ENCODE measurements at regions not wholly inside any gene's neighbourhood (a gene's known extent, or its start where the extent isn't known, plus 50 kb on each side); places are given as distances from the start of the nearest gene placed in this dataset.

- no peaks in the 10 kb centered on the region for H3K79me2 ChIP-seq (ENCODE audit: control insufficient read depth, insufficient read depth, low read length)
- no peaks in the 10 kb centered on the region for H3K4me1 ChIP-seq (ENCODE audit: control insufficient read depth, extremely low read depth, insufficient read depth, low read length)
- no peaks in the 10 kb centered on the region for H3K9me3 ChIP-seq (ENCODE audit: control insufficient read depth, insufficient read depth, low read depth, low read length)
- no peak overlapping the region for H3K4me2 ChIP-seq (ENCODE audit: extremely low read depth, insufficient read depth, low read length)
- H2AFZ ChIP-seq (ENCODE audit: low read length): no peak overlapping the region
- no peaks in the 10 kb centered on the region for H3K36me3 ChIP-seq (ENCODE audit: control insufficient read depth, insufficient read depth, low read length)
- no peak overlapping the region for H3K27ac ChIP-seq (ENCODE audit: insufficient read depth, low read length)
- H3K4me3 ChIP-seq (replicated peaks in 1 of 4; ENCODE audit: control extremely low read depth in 1 of 4, insufficient read depth in 1 of 4, low read depth in 3 of 4, low read length in 4 of 4): no peak overlapping the region
- TF ChIP-seq, protein P1, sequence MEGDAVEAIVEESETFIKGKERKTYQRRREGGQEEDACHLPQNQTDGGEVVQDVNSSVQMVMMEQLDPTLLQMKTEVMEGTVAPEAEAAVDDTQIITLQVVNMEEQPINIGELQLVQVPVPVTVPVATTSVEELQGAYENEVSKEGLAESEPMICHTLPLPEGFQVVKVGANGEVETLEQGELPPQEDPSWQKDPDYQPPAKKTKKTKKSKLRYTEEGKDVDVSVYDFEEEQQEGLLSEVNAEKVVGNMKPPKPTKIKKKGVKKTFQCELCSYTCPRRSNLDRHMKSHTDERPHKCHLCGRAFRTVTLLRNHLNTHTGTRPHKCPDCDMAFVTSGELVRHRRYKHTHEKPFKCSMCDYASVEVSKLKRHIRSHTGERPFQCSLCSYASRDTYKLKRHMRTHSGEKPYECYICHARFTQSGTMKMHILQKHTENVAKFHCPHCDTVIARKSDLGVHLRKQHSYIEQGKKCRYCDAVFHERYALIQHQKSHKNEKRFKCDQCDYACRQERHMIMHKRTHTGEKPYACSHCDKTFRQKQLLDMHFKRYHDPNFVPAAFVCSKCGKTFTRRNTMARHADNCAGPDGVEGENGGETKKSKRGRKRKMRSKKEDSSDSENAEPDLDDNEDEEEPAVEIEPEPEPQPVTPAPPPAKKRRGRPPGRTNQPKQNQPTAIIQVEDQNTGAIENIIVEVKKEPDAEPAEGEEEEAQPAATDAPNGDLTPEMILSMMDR (conservative IDR thresholded peaks at IDR 0.05 in 1 of 2, IDR thresholded peaks at IDR 0.05 in 1 of 2; ENCODE audit: low read depth in 1 of 2, low read length in 2 of 2): no peak
- TF ChIP-seq EZH2 (IDR thresholded peaks at IDR 0.05; ENCODE audit: low read length, missing control alignments): no peak
- no peak for DNase-seq (ENCODE audit: low read depth in 2 of 2)
- H3K27me3 ChIP-seq (ENCODE audit: control insufficient read depth, insufficient read depth, low read length): no peaks in the 10 kb centered on the region
- no peaks in the 10 kb centered on the region for H4K20me1 ChIP-seq (ENCODE audit: control insufficient read depth, extremely low read depth, insufficient read depth, low read length)
- H3K9ac ChIP-seq (ENCODE audit: insufficient read depth, low read length): no peak overlapping the region
Measured at GRCh38 chr9:13769006-13769405, 489.5 kb upstream of the MPDZ start.

DNA sequence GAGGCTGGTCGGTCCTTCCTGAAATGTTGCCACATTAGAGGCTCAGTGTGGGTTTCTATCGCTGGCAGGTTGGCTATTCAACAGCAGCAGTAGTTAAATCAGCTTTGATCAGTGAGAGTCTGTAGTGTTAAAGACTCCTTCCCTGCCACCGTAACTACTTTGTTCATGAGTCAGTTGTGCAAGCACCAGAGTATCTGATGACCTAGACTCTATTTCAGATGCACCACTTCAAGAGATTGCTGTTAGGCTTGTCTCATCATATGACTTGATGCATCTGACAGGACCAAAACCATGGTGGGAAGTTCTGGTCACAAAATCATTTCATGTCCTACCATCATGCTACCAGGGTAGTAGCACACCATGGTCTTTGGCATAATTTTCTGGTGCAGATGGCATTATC lies 482.7 kb upstream of the MPDZ start:
- Histone ChIP-seq H3K36me3 (ENCODE audit: control insufficient read depth, insufficient read depth, low read length) (no peaks in the 10 kb centered on the region), H3K4me1 (ENCODE audit: control insufficient read depth, extremely low read depth, insufficient read depth, low read length) (no peaks in the 10 kb centered on the region), H2AFZ (ENCODE audit: low read length) (no peak overlapping the region), H3K27me3 (ENCODE audit: control insufficient read depth, insufficient read depth, low read length) (no peaks in the 10 kb centered on the region), H3K4me2 (ENCODE audit: extremely low read depth, insufficient read depth, low read length) (no peak overlapping the region), H3K4me3 (replicated peaks in 1 of 4; ENCODE audit: control extremely low read depth in 1 of 4, insufficient read depth in 1 of 4, low read depth in 3 of 4, low read length in 4 of 4) (no peak overlapping the region), H3K27ac (ENCODE audit: insufficient read depth, low read length) (no peak overlapping the region), H3K9me3 (ENCODE audit: control insufficient read depth, insufficient read depth, low read depth, low read length) (no peaks in the 10 kb centered on the region), H3K9ac (ENCODE audit: insufficient read depth, low read length) (no peak overlapping the region), H4K20me1 (ENCODE audit: control insufficient read depth, extremely low read depth, insufficient read depth, low read length) (no peaks in the 10 kb centered on the region), H3K79me2 (ENCODE audit: control insufficient read depth, insufficient read depth, low read length) (no peaks in the 10 kb centered on the region)
- no peak for TF ChIP-seq EZH2 (IDR thresholded peaks at IDR 0.05; ENCODE audit: low read length, missing control alignments)
- TF ChIP-seq, protein P1 (conservative IDR thresholded peaks at IDR 0.05 in 1 of 2, IDR thresholded peaks at IDR 0.05 in 1 of 2; ENCODE audit: low read depth in 1 of 2, low read length in 2 of 2): no peak
- DNase-seq (ENCODE audit: low read depth in 2 of 2): no peak

DNA sequence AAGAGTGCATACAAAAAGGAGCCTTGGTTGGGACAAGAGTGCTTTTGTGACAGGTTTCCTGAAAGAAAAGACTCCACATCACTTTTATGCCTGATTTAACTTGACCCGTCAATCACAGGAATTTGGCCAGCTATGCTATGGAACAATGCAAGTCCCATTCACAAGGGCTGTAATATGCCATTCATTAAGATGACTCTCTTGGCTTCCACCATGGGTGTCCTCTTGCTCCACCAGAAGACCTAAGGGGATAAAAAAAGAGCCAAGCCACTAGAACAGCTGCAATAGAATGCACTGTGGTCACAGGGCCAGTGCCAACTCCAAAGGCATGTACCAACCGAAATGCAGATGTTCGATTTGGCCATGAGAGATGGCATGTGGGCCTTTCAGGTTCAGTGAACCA lies 480.1 kb upstream of the MPDZ start:
- Histone ChIP-seq H3K4me2 (ENCODE audit: extremely low read depth, insufficient read depth, low read length) (no peak overlapping the region), H4K20me1 (ENCODE audit: control insufficient read depth, extremely low read depth, insufficient read depth, low read length) (no peaks in the 10 kb centered on the region), H3K27ac (ENCODE audit: insufficient read depth, low read length) (no peak overlapping the region), H3K36me3 (ENCODE audit: control insufficient read depth, insufficient read depth, low read length) (no peaks in the 10 kb centered on the region), H3K9me3 (ENCODE audit: control insufficient read depth, insufficient read depth, low read depth, low read length) (no peaks in the 10 kb centered on the region), H3K4me1 (ENCODE audit: control insufficient read depth, extremely low read depth, insufficient read depth, low read length) (no peaks in the 10 kb centered on the region), H2AFZ (ENCODE audit: low read length) (no peak overlapping the region), H3K9ac (ENCODE audit: insufficient read depth, low read length) (no peak overlapping the region), H3K27me3 (ENCODE audit: control insufficient read depth, insufficient read depth, low read length) (no peaks in the 10 kb centered on the region), H3K4me3 (replicated peaks in 1 of 4; ENCODE audit: control extremely low read depth in 1 of 4, insufficient read depth in 1 of 4, low read depth in 3 of 4, low read length in 4 of 4) (no peak overlapping the region), H3K79me2 (ENCODE audit: control insufficient read depth, insufficient read depth, low read length) (no peaks in the 10 kb centered on the region)
- no peak for DNase-seq (ENCODE audit: low read depth in 2 of 2)
- TF ChIP-seq, protein P1 (conservative IDR thresholded peaks at IDR 0.05 in 1 of 2, IDR thresholded peaks at IDR 0.05 in 1 of 2; ENCODE audit: low read depth in 1 of 2, low read length in 2 of 2): no peak
- no peak for TF ChIP-seq EZH2 (IDR thresholded peaks at IDR 0.05; ENCODE audit: low read length, missing control alignments)
